HK-2 (cell line): ENCODE measurements at regions not wholly inside any gene's neighbourhood (a gene's known extent, or its start where the extent isn't known, plus 50 kb on each side); places are given as distances from the start of the nearest gene placed in this dataset.

Source experiments
- DNase-seq: peaks from one replicate; pipeline ENCODE4 v3.0.0-alpha.2; 2018; ENCODE audit not compliant: unreplicated experiment

DNA sequence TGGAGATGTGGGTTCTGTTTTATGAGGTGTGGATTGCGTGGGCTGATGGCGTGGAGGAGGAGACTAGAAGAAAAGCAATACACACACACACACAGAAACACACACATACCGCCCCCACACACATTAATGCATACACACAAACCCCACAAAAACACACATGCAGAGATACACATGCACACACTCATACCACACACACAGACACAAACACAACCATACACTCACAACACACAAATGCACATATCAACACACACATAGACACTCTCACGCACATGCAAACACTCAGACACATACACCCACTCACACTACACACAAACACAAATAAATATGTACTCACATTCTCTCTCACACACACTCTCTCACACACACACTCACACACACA, 75.7 kb upstream of the UBL3 start:
- no peak for DNase-seq

DNA sequence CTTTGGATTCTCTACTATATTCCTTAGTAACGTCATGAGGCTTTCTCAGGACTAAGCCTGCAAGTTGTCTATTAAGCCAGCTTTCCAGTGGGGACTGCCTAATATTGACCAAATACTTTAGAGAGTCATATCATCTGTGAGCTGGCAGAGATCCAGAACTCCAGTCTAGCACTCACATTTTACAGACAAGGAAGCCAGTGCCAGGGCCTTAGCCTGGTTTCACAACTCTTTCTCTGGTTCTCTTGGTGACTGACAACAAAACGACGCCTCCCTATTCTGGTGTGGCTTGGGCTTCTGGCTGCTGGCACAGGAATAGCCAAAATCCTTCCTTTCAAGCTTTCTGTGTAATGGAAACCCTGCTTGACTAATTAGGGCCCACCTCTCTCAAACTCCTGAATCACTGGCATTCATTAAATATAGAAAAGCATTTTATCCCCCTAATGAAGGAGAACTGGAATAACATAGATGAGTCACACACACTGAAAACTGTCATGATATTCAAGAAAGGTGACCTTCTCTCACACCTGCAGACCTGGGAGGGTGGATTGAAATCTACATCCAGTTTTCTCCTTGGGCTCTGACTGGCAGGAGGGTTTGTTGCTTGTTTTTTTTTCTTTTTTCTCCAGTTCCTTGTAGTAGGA, 75.2 kb upstream of the UBL3 start:
- no peak for DNase-seq

DNA sequence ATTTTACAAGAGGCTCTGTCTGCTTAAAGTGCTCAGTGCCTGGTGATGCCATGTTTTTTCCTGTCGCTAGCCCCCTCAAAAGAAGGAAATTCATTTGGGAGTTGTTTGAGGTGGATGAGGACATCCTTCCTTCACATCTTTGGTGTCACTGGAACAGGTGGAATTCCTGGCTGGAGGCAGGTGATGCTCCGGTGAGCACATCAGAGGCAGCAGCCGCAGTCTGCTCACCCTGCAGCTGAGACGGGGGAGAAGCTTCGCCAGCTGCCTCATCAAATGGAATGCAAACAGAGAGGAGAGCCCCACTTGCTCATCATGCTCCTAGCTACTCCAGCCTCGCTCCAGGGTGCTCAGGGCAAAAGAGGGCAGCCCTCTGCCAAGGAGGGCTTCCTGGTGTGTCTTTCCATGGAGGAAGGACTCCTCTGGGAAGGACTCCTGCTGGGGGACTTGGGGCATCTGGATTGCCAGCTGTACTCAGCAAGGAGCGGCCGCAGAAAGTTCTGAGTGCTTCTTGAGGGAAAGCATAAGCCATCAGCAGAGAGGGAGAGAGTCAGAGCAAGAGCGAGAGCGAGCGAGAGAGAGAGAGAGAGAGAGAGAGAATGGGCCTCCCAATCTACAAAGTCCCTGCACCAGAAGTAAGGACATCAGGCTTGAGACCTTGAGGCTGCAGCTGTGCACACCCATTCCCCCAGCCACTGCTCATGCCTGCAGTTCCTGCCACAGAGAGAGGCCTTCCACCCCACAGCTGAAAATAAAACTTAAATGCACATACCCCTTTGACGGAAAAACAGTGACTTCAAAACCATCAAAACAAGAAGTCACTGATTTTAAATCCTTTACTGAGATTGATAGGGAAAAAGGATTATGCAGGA, 74.3 kb upstream of the UBL3 start:
- DNase-seq, result peak; percentile 54

DNA sequence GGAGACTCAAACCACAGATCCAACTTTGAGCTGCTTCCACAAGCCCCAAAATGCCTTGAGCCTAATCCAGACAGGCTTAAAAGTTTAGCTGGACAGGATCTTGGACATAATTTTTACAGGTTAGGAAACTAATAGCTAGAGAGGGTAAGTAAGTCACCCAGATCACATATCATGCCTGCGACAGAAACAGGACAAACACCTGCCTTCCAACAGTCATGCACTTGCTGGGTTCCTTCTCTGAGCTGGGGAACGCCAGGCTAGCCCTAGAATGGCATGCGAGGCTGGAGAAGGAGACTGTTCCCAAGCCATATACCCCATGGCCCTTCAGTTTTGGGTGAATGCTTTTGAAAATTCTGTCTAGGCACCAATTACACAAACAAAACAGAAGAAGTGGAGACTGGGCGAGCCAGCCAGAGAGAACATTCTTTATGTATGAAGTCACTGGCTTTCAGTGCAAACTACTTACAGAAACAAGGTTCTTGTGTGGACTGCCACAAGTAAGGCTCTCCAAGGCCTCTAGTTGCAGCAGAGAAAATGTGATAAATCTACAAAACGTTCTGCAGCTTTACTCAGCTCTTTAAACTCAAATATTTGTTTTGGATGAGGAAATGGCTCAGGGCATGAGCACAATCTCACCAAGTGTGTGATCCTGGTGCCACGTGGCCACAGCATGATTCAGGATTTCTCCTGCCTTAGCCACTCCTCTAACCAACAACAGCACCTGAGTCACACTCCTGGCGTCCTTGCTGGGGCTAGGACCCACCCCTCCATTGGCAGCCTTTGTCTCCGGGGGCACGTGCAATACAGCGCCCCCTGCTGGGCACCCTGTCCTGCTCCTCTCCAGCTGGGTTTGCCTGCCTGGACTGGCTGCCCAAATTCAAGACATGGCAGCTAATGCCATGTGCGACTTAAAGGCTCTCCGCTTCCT, 73.4 kb upstream of the UBL3 start:
- peak; percentile 81 for DNase-seq

DNA sequence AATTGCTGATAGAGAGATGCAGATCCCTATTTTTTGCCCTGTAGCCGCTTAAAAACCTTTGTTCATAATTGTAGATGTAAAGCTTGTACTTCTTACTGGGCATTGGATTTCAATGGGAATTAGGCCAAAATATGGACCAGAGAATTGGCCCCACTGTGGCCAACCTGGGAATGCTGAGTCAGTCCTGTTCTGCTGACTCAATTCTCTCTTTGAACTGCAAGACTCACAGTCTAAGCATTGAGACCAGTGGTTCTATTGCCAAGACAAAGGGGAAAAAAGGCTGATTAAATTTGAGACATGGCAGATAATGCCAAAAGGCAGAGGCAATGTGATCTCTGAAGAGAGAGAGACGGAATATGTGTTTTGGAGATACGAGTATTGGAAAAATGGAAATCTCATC, 72.5 kb upstream of the UBL3 start:
- DNase-seq, result no peak

DNA sequence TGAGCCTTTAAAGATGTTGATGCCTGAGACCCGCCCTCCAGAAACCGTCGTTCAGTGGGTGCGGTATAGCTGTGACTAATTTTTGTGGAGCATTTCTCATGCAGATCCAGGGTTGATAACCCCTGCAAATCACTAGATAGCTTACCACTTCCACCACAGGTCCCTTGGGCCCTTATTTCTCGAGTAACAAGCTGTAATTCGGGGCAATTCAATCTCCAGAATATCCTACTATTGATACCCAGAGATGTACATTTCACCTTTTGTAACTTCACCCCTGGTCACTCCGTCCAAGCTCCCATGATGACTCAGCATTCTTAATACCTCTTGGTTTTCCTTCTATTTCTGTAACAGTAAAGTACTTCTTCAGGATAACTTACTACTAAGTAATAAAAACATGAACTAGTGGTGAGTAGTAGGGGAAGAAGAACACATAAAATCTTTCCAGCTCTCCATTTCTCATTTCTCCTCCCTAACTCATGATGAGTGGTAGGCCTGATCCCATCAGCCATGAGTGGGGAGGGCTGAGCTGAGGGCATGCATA, 71.9 kb upstream of the UBL3 start:
- no peak for DNase-seq

DNA sequence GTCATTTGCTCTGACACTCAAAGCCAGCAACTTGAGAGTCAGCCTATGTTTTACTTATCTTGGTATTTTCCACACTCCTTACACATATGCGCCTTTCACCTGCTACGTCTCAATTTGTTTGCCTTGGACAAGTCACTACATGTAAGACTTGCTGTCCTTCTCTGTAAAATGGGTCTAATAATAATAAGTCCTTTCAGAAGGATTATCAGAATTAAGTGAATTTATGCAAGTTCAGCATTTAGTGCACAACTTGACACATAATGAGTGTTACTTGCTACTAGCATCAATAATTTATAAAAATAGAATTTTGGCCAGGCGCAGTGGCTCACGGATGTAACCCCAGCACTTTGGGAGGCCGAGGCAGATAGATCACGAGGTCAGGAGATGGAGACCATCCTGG, 71.1 kb upstream of the UBL3 start:
- no peak for DNase-seq

DNA sequence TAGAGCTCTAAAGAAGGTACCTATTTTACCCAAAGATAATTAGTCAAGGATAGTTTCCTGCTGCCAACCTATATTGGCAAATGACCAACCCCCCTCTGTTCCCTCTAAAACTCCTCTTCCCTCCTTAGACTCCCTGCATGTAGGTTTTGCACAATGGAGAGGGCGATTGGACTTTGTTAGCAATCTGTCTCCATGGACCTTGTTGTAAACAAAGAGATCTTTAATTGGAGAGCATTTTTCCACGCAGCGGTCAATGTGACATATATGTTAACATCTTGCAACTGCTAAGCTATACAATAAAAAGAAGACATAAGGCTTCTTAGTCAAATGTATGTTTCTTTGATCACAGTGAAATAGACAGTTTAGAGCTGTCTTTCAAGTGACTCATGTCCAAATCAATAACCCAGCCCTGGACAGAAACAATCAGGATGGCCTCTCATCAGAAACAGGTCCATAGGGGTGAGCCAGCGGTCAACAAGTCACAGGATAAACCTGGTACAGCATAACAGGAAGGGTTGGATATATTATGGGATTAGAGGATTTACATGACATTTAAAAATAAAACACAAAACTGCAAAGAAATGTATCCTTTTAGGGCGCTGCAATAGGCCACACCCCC, 69.7 kb upstream of the UBL3 start:
- DNase-seq, result no peak

DNA sequence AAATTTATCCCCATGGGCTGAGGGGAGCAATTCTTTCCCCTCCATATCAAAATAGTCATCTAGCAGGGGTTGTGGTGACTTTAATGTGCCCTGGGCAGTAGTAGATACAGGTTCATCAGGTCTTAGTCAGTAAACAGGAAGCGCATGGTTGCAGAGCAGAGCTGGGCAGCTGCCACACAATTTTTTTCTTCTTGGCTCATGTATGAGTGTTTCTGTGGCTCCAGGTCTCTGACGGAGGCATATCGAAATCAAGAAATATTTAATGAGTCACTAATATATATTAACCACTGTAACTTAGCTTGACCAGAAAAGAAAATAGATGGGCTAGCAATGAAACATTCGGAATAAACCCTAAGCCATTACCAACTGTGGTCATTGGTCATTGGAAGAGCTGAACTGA, 68.4 kb upstream of the UBL3 start:
- no peak for DNase-seq

DNA sequence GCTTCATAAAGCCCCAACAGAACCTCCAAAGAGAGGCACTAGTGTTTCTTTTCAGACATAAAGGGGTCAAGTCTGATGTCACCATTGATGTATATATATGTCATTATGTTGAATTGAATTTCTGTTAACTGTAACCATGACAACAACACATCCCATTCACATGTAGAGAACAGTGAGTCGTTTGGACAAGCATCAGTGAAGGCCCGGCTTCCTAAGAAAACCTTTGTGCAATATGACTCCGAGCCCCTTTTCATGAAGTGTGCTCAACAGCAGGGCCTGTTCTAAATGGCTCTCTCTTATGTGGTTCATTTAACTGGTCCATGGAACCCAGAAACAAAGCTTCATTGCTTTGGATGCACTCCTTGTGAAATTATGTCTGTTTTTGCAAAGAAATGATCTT, 67.2 kb upstream of the UBL3 start:
- no peak for DNase-seq

DNA sequence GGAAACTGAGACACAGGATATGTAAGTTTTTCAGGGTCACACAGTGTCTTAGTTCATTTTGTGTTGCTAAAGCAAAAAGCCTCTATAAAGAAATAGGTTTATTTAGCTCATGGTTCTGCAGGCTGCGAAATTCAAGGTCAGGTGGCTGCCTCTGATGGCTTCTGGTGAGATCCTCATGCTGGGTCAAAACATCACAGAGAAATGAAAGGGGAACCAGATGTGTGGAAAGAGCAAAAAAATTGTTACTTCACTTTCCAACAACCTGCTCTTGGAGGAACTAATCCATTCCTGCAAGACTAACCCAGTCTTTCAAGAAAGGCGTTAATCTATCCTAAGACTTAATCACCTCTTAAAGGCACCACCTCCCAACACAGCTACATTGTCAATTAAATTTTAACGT, 64.2 kb upstream of the UBL3 start:
- DNase-seq, result no peak

DNA sequence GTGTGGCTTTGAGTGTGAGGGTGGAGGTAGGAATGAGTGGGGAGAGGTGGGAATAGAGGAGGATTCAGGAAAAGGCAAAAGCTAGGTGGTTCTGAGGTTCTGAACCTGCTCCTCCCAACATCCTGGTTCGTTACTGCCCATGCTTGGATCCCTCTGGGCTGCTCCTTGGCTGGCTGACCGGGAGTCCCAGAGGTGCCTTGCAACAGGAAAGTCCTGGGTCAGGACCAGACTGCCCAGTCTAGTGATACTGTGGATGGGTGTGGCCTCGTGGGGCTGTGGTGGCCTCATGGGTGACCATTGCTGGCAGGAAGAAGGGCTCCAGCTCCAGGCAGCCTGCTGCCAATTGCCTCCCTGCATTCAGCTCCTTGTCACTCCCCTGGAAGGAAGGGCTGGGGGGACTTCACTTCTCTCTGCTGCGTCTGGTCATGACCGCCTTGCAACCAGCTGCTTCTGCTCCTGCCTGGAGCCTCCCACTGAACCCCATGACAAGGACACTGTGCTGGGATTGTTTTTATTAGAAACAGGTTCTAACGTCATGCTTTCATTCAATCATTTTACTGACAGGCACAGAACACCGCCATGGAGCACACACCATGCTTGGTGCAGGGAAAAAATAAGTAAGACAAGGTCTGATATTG, 61.5 kb upstream of the UBL3 start:
- DNase-seq, result no peak

DNA sequence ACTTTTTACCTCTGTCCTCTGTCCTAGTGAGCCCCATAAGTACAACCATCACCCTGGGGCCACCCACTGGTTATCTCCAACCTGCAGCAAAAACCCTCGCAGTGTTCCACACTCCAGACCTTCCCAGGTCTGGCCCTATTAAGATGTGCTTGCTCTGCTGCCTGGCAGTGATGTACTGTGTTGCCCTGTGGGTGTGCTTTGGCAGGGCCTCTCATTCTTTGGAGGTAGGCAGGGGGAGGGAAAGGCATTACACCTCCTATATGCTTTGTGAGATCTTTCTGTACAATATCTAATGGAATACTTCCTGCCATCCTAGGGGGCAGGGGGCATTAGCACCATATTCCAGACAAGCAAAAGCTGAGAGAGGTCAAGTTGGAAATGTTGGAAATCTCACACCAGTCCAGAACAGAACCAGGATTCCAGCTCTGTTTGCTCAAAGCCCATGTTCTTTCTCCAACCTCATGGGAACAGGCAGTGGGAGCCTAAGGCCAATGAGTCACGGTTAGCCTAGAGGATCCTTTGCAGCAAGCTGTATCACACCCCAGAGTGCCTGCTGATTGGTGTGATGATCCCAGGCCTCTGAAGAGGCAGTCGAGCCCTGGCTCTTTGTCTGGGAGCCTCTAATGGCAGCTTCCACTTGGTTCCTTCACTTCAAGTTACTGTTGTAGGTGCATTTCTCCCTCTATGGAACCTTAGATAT, 59.7 kb upstream of the UBL3 start:
- DNase-seq, result no peak

DNA sequence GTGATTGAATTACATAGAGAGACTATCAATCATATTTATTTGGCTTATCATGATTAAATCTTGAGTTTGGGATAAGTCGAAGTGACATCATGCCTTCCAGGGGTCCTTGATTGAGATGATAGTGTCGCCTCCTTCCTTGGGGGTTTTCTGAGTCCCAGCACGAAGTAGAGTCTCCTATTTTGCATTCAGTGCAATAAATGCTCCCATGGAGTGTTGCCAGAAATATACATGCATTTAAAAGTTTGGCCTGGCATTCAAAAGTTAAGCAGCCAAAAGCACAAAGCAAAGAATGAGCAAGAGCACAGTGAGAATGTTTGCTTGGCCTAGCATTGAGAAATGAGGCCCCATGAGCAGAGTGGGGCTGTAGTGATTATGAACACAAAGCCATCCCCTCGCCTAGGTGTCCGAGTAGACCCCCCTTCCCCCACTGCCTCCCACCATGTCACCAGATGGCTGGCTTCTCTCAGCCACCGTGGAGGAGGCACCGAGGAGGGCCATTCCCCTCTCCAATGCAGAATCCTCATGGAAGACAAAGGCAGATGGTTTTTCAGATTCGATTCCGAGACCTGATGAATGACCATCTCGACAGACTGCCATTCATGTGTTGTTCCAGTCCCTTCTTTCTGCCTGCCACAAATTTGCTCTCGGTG, 58.8 kb upstream of the UBL3 start:
- DNase-seq, result no peak

DNA sequence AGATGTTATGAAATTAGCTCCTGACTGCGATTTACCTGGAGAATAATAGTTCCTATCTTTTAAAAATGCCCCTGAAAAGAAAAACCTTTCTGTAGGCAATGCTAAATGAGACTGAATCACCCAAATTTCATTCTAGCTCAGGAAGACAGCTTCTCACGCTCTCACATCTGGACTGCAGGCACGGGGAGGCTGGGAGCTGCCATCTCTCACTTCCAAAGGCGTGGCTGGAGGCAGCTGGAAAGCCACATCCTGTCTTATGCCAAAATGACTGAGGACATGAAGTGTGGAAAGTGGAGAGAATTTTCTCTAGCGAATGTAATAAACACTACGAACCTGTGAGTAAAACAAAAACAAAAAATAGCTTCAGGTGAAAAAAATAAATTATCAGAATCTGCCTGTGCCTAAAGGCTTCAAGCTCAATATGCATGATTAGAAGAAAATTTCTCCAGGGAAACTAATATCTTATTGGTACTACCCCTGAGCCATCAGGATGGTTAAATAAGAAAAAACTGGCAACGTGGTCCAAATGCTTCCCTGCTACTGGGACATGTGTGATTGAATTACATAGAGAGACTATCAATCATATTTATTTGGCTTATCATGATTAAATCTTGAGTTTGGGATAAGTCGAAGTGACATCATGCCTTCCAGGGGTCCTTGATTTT, 58.1 kb upstream of the UBL3 start:
- no peak for DNase-seq

DNA sequence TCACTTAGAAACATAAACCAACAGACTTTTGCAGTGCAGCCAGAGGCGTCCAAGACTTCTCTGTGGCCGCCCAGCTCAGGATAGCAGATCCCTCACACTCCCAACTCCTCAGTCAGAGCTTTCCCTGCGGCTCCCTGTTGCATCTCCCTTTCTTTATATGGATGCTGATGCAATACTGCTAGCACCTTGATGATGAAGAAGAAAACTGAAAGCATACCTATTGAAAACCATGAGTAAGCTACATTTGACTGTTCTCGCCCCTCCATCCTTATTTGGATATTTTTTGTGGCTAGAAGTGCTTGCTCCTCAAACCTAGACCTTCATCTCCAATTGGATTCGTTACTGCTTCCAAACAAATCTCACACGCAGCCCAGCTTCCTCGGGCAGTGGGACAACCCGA, 57.3 kb upstream of the UBL3 start:
- no peak for DNase-seq

DNA sequence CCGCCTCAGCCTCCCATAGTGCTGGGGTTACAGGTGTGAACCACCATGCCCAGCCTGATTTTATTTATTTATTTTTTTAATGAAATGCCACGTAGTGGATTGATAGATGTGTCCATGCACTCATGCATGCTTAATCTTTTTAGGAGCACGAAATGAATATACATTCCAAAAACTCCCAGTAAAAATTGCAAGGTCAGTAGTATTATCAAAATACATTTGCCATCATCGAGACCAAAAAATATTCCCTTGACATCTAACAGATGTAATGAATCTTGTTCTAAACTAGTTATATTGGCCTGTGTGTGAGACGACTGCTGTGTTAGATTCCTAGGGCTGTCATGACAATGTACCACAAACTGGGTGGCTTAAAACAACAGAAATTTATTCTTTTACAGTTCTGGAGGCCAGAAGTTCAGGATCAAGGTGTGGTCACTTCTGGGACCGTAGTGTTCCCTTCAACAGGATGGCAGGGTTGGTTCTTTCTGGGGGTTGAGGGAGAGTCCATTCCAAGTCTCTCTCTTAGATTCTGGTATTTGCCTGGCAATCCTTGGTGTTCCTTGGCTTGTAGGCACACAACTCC, 56.1 kb upstream of the UBL3 start:
- no peak for DNase-seq

DNA sequence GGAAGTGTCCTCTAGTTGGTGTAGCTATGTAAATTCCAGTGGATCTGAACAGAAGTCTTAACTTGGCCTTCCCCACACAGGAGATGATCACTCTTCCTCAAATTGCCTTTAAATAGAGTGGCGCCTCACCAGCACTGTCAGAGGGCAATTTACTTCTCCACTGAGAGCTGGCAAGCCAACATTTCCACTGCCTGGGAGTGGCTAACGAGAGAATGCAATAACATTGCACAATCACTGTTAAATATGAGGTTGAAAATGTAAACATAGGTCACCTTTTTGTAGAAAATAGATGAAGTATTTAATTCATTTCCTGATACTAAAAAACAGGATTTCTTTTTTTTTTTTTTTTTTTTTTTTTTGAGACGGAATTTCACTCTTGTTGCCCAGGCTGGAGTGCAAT, 55.4 kb upstream of the UBL3 start:
- no peak for DNase-seq

DNA sequence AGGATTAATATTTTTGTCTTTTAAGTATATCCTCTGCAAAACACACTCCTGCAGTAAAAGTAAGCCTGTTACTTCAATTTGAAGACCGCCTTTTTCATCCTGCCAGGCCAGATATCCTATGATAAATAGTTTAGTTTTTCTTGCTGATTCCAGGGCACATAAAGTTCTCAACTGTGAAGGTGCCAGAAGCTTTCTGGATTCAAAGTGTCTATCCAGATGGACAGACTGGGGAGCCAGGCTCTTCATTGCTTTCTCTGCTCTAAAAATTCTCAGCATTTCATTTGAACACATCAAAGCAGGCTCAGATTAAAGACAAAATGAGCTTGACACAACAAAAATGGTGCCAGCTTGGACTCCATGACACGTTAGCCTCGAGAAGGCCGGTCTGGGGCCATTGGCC, 53.6 kb upstream of the UBL3 start:
- no peak for DNase-seq
